HepG2 (cell line): ENCODE measurements at regions not wholly inside any gene's neighbourhood (a gene's known extent, or its start where the extent isn't known, plus 50 kb on each side); places are given as distances from the start of the nearest gene placed in this dataset.

Experiments
- BHLHE40 ChIP-seq: IDR thresholded peaks from 2 replicates; pipeline ENCODE4 v1.6.1; 2011; ENCODE audit warnings: low read length, improper control_type of control experiment
- GPBP1L1 ChIP-seq: sonication (generic); formaldehyde crosslinking; IDR thresholded peaks from 2 replicates; pipeline ENCODE4 v1.5.0; 2020; ENCODE audit warnings: mild to moderate bottlenecking, missing genetic modification reagents
- GTF2F1 ChIP-seq: fragments of 150-350 bp; IDR thresholded peaks from 2 replicates; pipeline ENCODE4 v1.6.1; 2014; ENCODE audit warnings: low read length
- IRF9 ChIP-seq: sonication (generic); formaldehyde crosslinking; IDR thresholded peaks from 2 replicates; pipeline ENCODE4 v1.8.0; 2022; ENCODE audit warnings: missing genetic modification reagents, mild to moderate bottlenecking, borderline replicate concordance
- NFKBIZ ChIP-seq: IDR thresholded peaks from 2 replicates; pipeline ENCODE4 v1.6.1; 2018; ENCODE audit warnings: missing genetic modification reagents, missing compliant biosample characterization
- POGZ ChIP-seq: sonication (generic); formaldehyde crosslinking; IDR thresholded peaks from 2 replicates; pipeline ENCODE4 v1.4.0; 2020; ENCODE audit warnings: mild to moderate bottlenecking, missing genetic modification reagents
- RERE ChIP-seq: IDR thresholded peaks from 2 replicates; pipeline ENCODE4 v1.6.1; 2016; ENCODE audit warnings: low read depth, missing genetic modification reagents, missing compliant biosample characterization
- RFX1 ChIP-seq: fragments of 450-650 bp; IDR thresholded peaks from 2 replicates; pipeline ENCODE4 v1.6.1; 2017
- RFX5 ChIP-seq: IDR thresholded peaks from 2 replicates; pipeline ENCODE4 v1.6.1; 2011; ENCODE audit warnings: low read depth, low read length, improper control_type of control experiment
- SIN3B ChIP-seq: fragments of 150-350 bp; IDR thresholded peaks from 2 replicates; pipeline ENCODE4 v1.6.1; 2014; ENCODE audit warnings: low read length
- ZBTB20 ChIP-seq: sonication (generic); formaldehyde crosslinking; IDR thresholded peaks from 2 replicates; pipeline ENCODE4 v1.8.1; 2023; ENCODE audit warnings: missing genetic modification reagents, low read depth, mild to moderate bottlenecking, borderline replicate concordance
- ZNF281 ChIP-seq: sonication (generic); formaldehyde crosslinking; IDR thresholded peaks from 2 replicates; pipeline ENCODE4 v1.4.0; 2020; ENCODE audit warnings: missing genetic modification reagents, borderline replicate concordance
- ZNF790 ChIP-seq: sonication (generic); formaldehyde crosslinking; IDR thresholded peaks from 2 replicates; pipeline ENCODE4 v1.8.0; 2022; ENCODE audit warnings: missing genetic modification reagents, mild to moderate bottlenecking, borderline replicate concordance
- ZNF878 ChIP-seq: sonication (generic); formaldehyde crosslinking; IDR thresholded peaks from 2 replicates; pipeline ENCODE4 v1.8.1; 2023; ENCODE audit warnings: mild to moderate bottlenecking, missing genetic modification reagents, moderate library complexity
- TF ChIP-seq, protein P1 (sequence below): IDR thresholded peaks from 2 replicates; pipeline ENCODE4 v1.6.1; 2016; ENCODE audit warnings: low read depth, borderline replicate concordance
- TF ChIP-seq, protein P2 (sequence below): sonication (generic); formaldehyde crosslinking; IDR thresholded peaks from 2 replicates; pipeline ENCODE4 v1.5.0; 2020; ENCODE audit warnings: mild to moderate bottlenecking, missing genetic modification reagents

- peak; percentile 25; the same call in 1 of the 2 replicates for TF ChIP-seq POGZ (CRISPR knock-in tag)
- TF ChIP-seq RERE (CRISPR knock-in tag) = 0 out of 2 replicates have a peak, but pooled peaks have one; percentile 35
- TF ChIP-seq GTF2F1 = no peak
- no peak for TF ChIP-seq RFX1
- TF ChIP-seq, protein P1, sequence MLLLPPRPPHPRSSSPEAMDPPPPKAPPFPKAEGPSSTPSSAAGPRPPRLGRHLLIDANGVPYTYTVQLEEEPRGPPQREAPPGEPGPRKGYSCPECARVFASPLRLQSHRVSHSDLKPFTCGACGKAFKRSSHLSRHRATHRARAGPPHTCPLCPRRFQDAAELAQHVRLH (CRISPR knock-in tag) = no peak
- TF ChIP-seq, protein P2, sequence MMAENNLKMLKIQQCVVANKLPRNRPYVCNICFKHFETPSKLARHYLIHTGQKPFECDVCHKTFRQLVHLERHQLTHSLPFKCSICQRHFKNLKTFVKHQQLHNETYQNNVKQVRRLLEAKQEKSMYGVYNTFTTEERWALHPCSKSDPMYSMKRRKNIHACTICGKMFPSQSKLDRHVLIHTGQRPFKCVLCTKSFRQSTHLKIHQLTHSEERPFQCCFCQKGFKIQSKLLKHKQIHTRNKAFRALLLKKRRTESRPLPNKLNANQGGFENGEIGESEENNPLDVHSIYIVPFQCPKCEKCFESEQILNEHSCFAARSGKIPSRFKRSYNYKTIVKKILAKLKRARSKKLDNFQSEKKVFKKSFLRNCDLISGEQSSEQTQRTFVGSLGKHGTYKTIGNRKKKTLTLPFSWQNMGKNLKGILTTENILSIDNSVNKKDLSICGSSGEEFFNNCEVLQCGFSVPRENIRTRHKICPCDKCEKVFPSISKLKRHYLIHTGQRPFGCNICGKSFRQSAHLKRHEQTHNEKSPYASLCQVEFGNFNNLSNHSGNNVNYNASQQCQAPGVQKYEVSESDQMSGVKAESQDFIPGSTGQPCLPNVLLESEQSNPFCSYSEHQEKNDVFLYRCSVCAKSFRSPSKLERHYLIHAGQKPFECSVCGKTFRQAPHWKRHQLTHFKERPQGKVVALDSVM = no peak
- no peak for TF ChIP-seq NFKBIZ (CRISPR knock-in tag)
- 0 out of 2 replicates have a peak, but pooled peaks have one; percentile 8 for TF ChIP-seq ZNF281 (CRISPR knock-in tag)
- TF ChIP-seq ZNF878 (CRISPR knock-in tag) = no peak
- TF ChIP-seq ZNF790 = no peak
- TF ChIP-seq ZBTB20 (CRISPR knock-in tag) = peak; percentile 32; the same call in 1 of the 2 replicates
- TF ChIP-seq GPBP1L1 (CRISPR knock-in tag) = no peak
- TF ChIP-seq SIN3B = no peak
- TF ChIP-seq RFX5 = no peak
- TF ChIP-seq IRF9 (CRISPR knock-in tag) = no peak
- no peak for TF ChIP-seq BHLHE40
These were observed 396.4 kb downstream of the LNPK start (continued) for GRCh38 chr2:175605640-175606009.
